22Rv1 (cell line): ENCODE measurements at regions not wholly inside any gene's neighbourhood (a gene's known extent, or its start where the extent isn't known, plus 50 kb on each side); places are given as distances from the start of the nearest gene placed in this dataset.

Experiments used
- CTCF ChIP-seq: fragments of 450-650 bp; IDR thresholded peaks from 2 replicates; pipeline ENCODE4 v1.5.1; 2017; ENCODE audit warnings: mild to moderate bottlenecking
- ZFX ChIP-seq: fragments of 450-650 bp; IDR thresholded peaks from 2 replicates; pipeline ENCODE4 v1.6.1; 2017; ENCODE audit warnings: antibody characterized with exemption, borderline replicate concordance

- TF ChIP-seq CTCF (no peak), ZFX (no peak)
Observed at GRCh38 chr6:156164701-156165452, 612.3 kb upstream of the ARID1B start.
